KOPT-K1 (cell line): ENCODE measurements at regions not wholly inside any gene's neighbourhood (a gene's known extent, or its start where the extent isn't known, plus 50 kb on each side); places are given as distances from the start of the nearest gene placed in this dataset.
"Not testable (repeated sequence)": the region's sequence is repeated elsewhere in the genome, so short reads cannot be mapped to it uniquely, and the experiment has no call there.

Source experiments
- H3K27ac ChIP-seq: fragments of 200-600 bp; sonication (generic); 2 replicates; pipeline ENCODE4 v1.5.1; 2016; ENCODE audit warnings: antibody characterized with exemption, mild to moderate bottlenecking, low read depth, low read length; ENCODE audit not compliant: poor library complexity, severe bottlenecking
- H3K36me3 ChIP-seq: fragments of 200-600 bp; sonication (generic); 2 replicates; pipeline ENCODE4 v1.5.1; 2017; ENCODE audit warnings: antibody characterized with exemption, mild to moderate bottlenecking, low read length, moderate library complexity; ENCODE audit not compliant: insufficient read depth
- H3K9me3 ChIP-seq: fragments of 200-600 bp; sonication (generic); 2 replicates; pipeline ENCODE4 v1.5.1; 2017; ENCODE audit warnings: antibody characterized with exemption, low read length, mild to moderate bottlenecking; ENCODE audit not compliant: insufficient read depth, poor library complexity, severe bottlenecking

GRCh38 chr12:46711756-46712155 lies 114.0 kb downstream of the SLC38A4 start:
- Histone ChIP-seq H3K27ac (no peak overlapping the region), H3K9me3 (peaks cover 11% of the 10 kb centered on the region), H3K36me3 (no peaks in the 10 kb centered on the region)

GRCh38 chr12:46710125-46710743 lies 115.6 kb downstream of the SLC38A4 start:
- H3K36me3 ChIP-seq, result no peaks in the 10 kb centered on the region
- no peak overlapping the region for H3K27ac ChIP-seq
- peaks cover 3% of the 10 kb centered on the region for H3K9me3 ChIP-seq

GRCh38 chr12:46702581-46703344 lies 123.0 kb downstream of the SLC38A4 start:
- Histone ChIP-seq H3K27ac (no peak overlapping the region), H3K9me3 (peaks cover 16% of the 10 kb centered on the region), H3K36me3 (no peaks in the 10 kb centered on the region)

GRCh38 chr12:46701356-46701755 lies 124.4 kb downstream of the SLC38A4 start:
- Histone ChIP-seq H3K36me3 (no peaks in the 10 kb centered on the region), H3K9me3 (peaks cover 21% of the 10 kb centered on the region), H3K27ac (no peak overlapping the region)

GRCh38 chr12:46699986-46700385 lies 125.8 kb downstream of the SLC38A4 start:
- Histone ChIP-seq H3K9me3 (peaks cover 21% of the 10 kb centered on the region), H3K27ac (no peak overlapping the region), H3K36me3 (no peaks in the 10 kb centered on the region)

GRCh38 chr12:46698003-46698402 lies 127.8 kb downstream of the SLC38A4 start:
- no peaks in the 10 kb centered on the region for H3K36me3 ChIP-seq
- no peak overlapping the region for H3K27ac ChIP-seq
- H3K9me3 ChIP-seq, result peaks cover 15% of the 10 kb centered on the region

GRCh38 chr12:46693518-46693917 lies 132.3 kb downstream of the SLC38A4 start:
- Histone ChIP-seq H3K36me3 (no peaks in the 10 kb centered on the region), H3K9me3 (peaks cover 13% of the 10 kb centered on the region), H3K27ac (no peak overlapping the region)

GRCh38 chr12:46693034-46693433 lies 132.8 kb downstream of the SLC38A4 start:
- Histone ChIP-seq H3K9me3 (peaks cover 8% of the 10 kb centered on the region), H3K36me3 (no peaks in the 10 kb centered on the region), H3K27ac (no peak overlapping the region)

GRCh38 chr12:46692606-46693005 lies 133.2 kb downstream of the SLC38A4 start:
- Histone ChIP-seq H3K36me3 (no peaks in the 10 kb centered on the region), H3K27ac (no peak overlapping the region), H3K9me3 (peaks cover 5% of the 10 kb centered on the region)

GRCh38 chr12:46686267-46686942 lies 139.4 kb downstream of the SLC38A4 start:
- Histone ChIP-seq H3K36me3 (no peaks in the 10 kb centered on the region), H3K9me3 (peaks cover 22% of the 10 kb centered on the region), H3K27ac (no peak overlapping the region)

- H3K36me3 ChIP-seq, H3K27ac ChIP-seq: not testable (repeated sequence)
- peaks cover 22% of the 10 kb centered on the region for H3K9me3 ChIP-seq
These were observed 141.6 kb downstream of the SLC38A4 start for GRCh38 chr12:46684243-46684642.

GRCh38 chr12:46682148-46682547 lies 143.6 kb downstream of the SLC38A4 start:
- no peak overlapping the region for H3K27ac ChIP-seq
- H3K9me3 ChIP-seq, result peaks cover 22% of the 10 kb centered on the region
- H3K36me3 ChIP-seq, result no peaks in the 10 kb centered on the region

GRCh38 chr12:46680506-46680905 lies 145.3 kb downstream of the SLC38A4 start:
- Histone ChIP-seq H3K9me3 (peaks cover 22% of the 10 kb centered on the region), H3K36me3 (no peaks in the 10 kb centered on the region), H3K27ac (no peak overlapping the region)

GRCh38 chr12:46679754-46680153 lies 146.0 kb downstream of the SLC38A4 start:
- Histone ChIP-seq H3K27ac (no peak overlapping the region), H3K36me3 (no peaks in the 10 kb centered on the region), H3K9me3 (peaks cover 20% of the 10 kb centered on the region)

GRCh38 chr12:46678426-46678825 lies 147.4 kb downstream of the SLC38A4 start:
- peaks cover 6% of the 10 kb centered on the region for H3K9me3 ChIP-seq
- H3K36me3 ChIP-seq, result no peaks in the 10 kb centered on the region
- no peak overlapping the region for H3K27ac ChIP-seq
